H54 (cell line): ENCODE measurements at regions not wholly inside any gene's neighbourhood (a gene's known extent, or its start where the extent isn't known, plus 50 kb on each side); places are given as distances from the start of the nearest gene placed in this dataset.

Experiments
- DNase-seq: peaks from one replicate; pipeline ENCODE4 v3.0.0; 2011; ENCODE audit warnings: low spot score, mixed read lengths; ENCODE audit not compliant: insufficient read length
- FAIRE-seq: peaks from 3 replicates; lab custom pipeline; 2011; peaks lifted over from hg19 to GRCh38; lab: Jason Lieb, UNC
- POLR2A ChIP-seq: IDR thresholded peaks from 2 replicates; pipeline ENCODE4 v1.6.1; 2011; ENCODE audit warnings: low read depth, mild to moderate bottlenecking, low read length

GRCh38 chr10:47065903-47066302 lies 154.7 kb downstream of the PTPN20 start:
- TF ChIP-seq POLR2A, result no peak
- no peak for FAIRE-seq
- no peak for DNase-seq

GRCh38 chr10:47067949-47068940 lies 157.0 kb downstream of the PTPN20 start:
- FAIRE-seq (no peak), DNase-seq (no peak)
- TF ChIP-seq POLR2A, result no peak

GRCh38 chr10:47070541-47070940 lies 159.3 kb downstream of the PTPN20 start:
- no peak for TF ChIP-seq POLR2A
- DNase-seq, result no peak

GRCh38 chr10:47071891-47072290 lies 160.7 kb downstream of the PTPN20 start:
- FAIRE-seq, result no peak
- no peak for DNase-seq

More at GRCh38 chr10:47070541-47070940, 159.3 kb downstream of the PTPN20 start:
- FAIRE-seq, result no peak

GRCh38 chr10:47073967-47074366 lies 162.7 kb downstream of the PTPN20 start:
- FAIRE-seq, result no peak
- DNase-seq, result no peak
- no peak for TF ChIP-seq POLR2A

More at GRCh38 chr10:47071891-47072290, 160.7 kb downstream of the PTPN20 start:
- no peak for TF ChIP-seq POLR2A

- FAIRE-seq (no peak), DNase-seq (no peak)
- TF ChIP-seq POLR2A, result no peak
Observed at GRCh38 chr10:47076949-47077361, 165.7 kb downstream of the PTPN20 start.

- TF ChIP-seq POLR2A, result no peak
- DNase-seq (no peak), FAIRE-seq (no peak)
Observed at GRCh38 chr10:47077386-47077785, 166.2 kb downstream of the PTPN20 start.

- no peak for TF ChIP-seq POLR2A
- DNase-seq (no peak), FAIRE-seq (no peak)
Observed at GRCh38 chr10:47077941-47078340, 166.7 kb downstream of the PTPN20 start.

- DNase-seq (no peak), FAIRE-seq (no peak)
- no peak for TF ChIP-seq POLR2A
Observed at GRCh38 chr10:47078393-47079203, 167.4 kb downstream of the PTPN20 start.

GRCh38 chr10:47079204-47079580 lies 168.0 kb downstream of the PTPN20 start:
- no peak for TF ChIP-seq POLR2A
- no peak for FAIRE-seq
- no peak for DNase-seq

- TF ChIP-seq POLR2A, result no peak
- DNase-seq (no peak), FAIRE-seq (no peak)
Observed at GRCh38 chr10:47081264-47081663, 170.0 kb downstream of the PTPN20 start.

GRCh38 chr10:47082055-47082784 lies 171.0 kb downstream of the PTPN20 start:
- no peak for DNase-seq

GRCh38 chr10:47087667-47088066 lies 176.4 kb downstream of the PTPN20 start:
- TF ChIP-seq POLR2A, result no peak
- FAIRE-seq, result no peak
- no peak for DNase-seq

More at GRCh38 chr10:47082055-47082784, 171.0 kb downstream of the PTPN20 start:
- no peak for TF ChIP-seq POLR2A
- FAIRE-seq, result no peak
